ENCODE measurements at regions not wholly inside any gene's neighbourhood (a gene's known extent, or its start where the extent isn't known, plus 50 kb on each side); places are given as distances from the start of the nearest gene placed in this dataset.
"Not testable (repeated sequence)": the region's sequence is repeated elsewhere in the genome, so short reads cannot be mapped to it uniquely, and the experiment has no call there.

GRCh38 chrY:8922576-8922975 lies 414.7 kb upstream of the TSPY4 start:
- not testable (repeated sequence) for DNase-seq
